ENCODE measurements at regions not wholly inside any gene's neighbourhood (a gene's known extent, or its start where the extent isn't known, plus 50 kb on each side); places are given as distances from the start of the nearest gene placed in this dataset.

DNA sequence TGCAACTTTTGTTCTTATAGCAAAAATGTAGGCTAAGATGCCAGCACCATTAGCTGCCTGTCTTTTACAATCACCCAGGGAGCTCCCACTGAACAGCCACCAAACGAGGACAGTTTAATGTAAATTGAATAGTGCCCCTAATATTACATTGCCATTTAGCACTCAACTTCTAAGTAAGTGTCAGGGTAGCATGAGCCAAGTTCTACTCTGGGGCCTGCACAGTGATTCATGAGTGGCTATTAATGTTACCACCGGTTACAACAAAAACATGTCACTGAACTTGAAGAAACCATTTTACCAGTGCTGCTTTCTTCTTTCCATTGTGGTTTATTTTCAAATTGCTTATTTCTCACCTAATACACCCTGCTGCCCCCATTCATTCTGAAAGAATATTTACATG is 295.6 kb upstream of the RRP15 start:
- TF ChIP-seq, protein P1, sequence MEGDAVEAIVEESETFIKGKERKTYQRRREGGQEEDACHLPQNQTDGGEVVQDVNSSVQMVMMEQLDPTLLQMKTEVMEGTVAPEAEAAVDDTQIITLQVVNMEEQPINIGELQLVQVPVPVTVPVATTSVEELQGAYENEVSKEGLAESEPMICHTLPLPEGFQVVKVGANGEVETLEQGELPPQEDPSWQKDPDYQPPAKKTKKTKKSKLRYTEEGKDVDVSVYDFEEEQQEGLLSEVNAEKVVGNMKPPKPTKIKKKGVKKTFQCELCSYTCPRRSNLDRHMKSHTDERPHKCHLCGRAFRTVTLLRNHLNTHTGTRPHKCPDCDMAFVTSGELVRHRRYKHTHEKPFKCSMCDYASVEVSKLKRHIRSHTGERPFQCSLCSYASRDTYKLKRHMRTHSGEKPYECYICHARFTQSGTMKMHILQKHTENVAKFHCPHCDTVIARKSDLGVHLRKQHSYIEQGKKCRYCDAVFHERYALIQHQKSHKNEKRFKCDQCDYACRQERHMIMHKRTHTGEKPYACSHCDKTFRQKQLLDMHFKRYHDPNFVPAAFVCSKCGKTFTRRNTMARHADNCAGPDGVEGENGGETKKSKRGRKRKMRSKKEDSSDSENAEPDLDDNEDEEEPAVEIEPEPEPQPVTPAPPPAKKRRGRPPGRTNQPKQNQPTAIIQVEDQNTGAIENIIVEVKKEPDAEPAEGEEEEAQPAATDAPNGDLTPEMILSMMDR (conservative IDR thresholded peaks at IDR 0.05; ENCODE audit: low read depth, low read length), result no peak
- TF ChIP-seq EZH2 (IDR thresholded peaks at IDR 0.05; ENCODE audit: borderline replicate concordance, low read depth, low read length, poor library complexity, severe bottlenecking), result no peak

Measured in A673 (cell line).